H9 (cell line): ENCODE measurements at regions not wholly inside any gene's neighbourhood (a gene's known extent, or its start where the extent isn't known, plus 50 kb on each side); places are given as distances from the start of the nearest gene placed in this dataset.

ENCODE experiments used
- DNase-seq: peaks from one replicate; pipeline ENCODE4 v3.0.0-alpha.2; 2017
- H2AFZ ChIP-seq: one replicate; pipeline ENCODE4 v1.6.1; 2013; ENCODE audit warnings: mild to moderate bottlenecking, low read length, control low read depth, moderate library complexity
- H2AK5ac ChIP-seq: 2 replicates; pipeline ENCODE4 v1.6.1; 2013; ENCODE audit warnings: low read length, control low read depth, mixed read lengths; ENCODE audit not compliant: insufficient read length
- H2BK120ac ChIP-seq: one replicate; pipeline ENCODE4 v1.6.1; 2013; ENCODE audit warnings: low read depth, mild to moderate bottlenecking, low read length, control low read depth, inconsistent platforms; ENCODE audit not compliant: poor library complexity, severe bottlenecking
- H2BK12ac ChIP-seq: 2 replicates; pipeline ENCODE4 v1.6.1; 2013; ENCODE audit warnings: low read length, control low read depth, mixed read lengths, low read depth; ENCODE audit not compliant: insufficient read length
- H2BK15ac ChIP-seq: 2 replicates; pipeline ENCODE4 v1.6.1; 2013; ENCODE audit warnings: low read depth, low read length, control low read depth
- H2BK20ac ChIP-seq: one replicate; pipeline ENCODE4 v1.6.1; 2013; ENCODE audit warnings: low read depth, mild to moderate bottlenecking, low read length, control low read depth, inconsistent platforms; ENCODE audit not compliant: poor library complexity, severe bottlenecking
- H2BK5ac ChIP-seq: 2 replicates; pipeline ENCODE4 v1.6.1; 2013; ENCODE audit warnings: low read length, control low read depth, mixed read lengths; ENCODE audit not compliant: insufficient read length
- H3K14ac ChIP-seq: 2 replicates; pipeline ENCODE4 v1.6.1; 2013; ENCODE audit warnings: low read length, control low read depth; ENCODE audit not compliant: insufficient read depth
- H3K18ac ChIP-seq: 2 replicates; pipeline ENCODE4 v1.6.1; 2013; ENCODE audit warnings: low read depth, mild to moderate bottlenecking, mixed read lengths, low read length, control low read depth; ENCODE audit not compliant: insufficient read length
- H3K23ac ChIP-seq: 2 replicates; pipeline ENCODE4 v1.6.1; 2013; ENCODE audit warnings: low read length, control low read depth, mixed read lengths, low read depth; ENCODE audit not compliant: insufficient read length
- H3K23me2 ChIP-seq: 2 replicates; pipeline ENCODE4 v1.6.1; 2013; ENCODE audit warnings: low read depth, mild to moderate bottlenecking, mixed read lengths, low read length, control low read depth; ENCODE audit not compliant: insufficient read length, poor library complexity, severe bottlenecking
- H3K27ac ChIP-seq: 2 replicates; pipeline ENCODE4 v1.5.1; 2013; ENCODE audit warnings: low read length, control low read depth, mixed read lengths, low read depth; ENCODE audit not compliant: insufficient read length
- H3K27me3 ChIP-seq: 2 replicates; pipeline ENCODE4 v1.6.1; 2013; ENCODE audit warnings: low read length, control low read depth, inconsistent platforms; ENCODE audit not compliant: insufficient read depth
- H3K4ac ChIP-seq: 2 replicates; pipeline ENCODE4 v1.6.1; 2013; ENCODE audit warnings: low read depth, mild to moderate bottlenecking, control low read depth, inconsistent platforms, low read length, moderate library complexity
- H3K4me1 ChIP-seq: 2 replicates; pipeline ENCODE4 v1.6.1; 2013; ENCODE audit warnings: low read length, control low read depth, inconsistent platforms; ENCODE audit not compliant: insufficient read depth
- H3K4me2 ChIP-seq: 2 replicates; pipeline ENCODE4 v1.6.1; 2013; ENCODE audit warnings: low read length, control low read depth, mixed read lengths; ENCODE audit not compliant: insufficient read length, insufficient read depth
- H3K56ac ChIP-seq: 2 replicates; pipeline ENCODE4 v1.6.1; 2013; ENCODE audit warnings: low read depth, mild to moderate bottlenecking, mixed read lengths, low read length, control low read depth; ENCODE audit not compliant: insufficient read length
- H3K79me1 ChIP-seq: 2 replicates; pipeline ENCODE4 v1.6.1; 2013; ENCODE audit warnings: low read depth, mild to moderate bottlenecking, moderate library complexity, low read length, control low read depth, inconsistent platforms; ENCODE audit not compliant: insufficient read depth, poor library complexity, severe bottlenecking
- H3K79me2 ChIP-seq: 2 replicates; pipeline ENCODE4 v1.6.1; 2013; ENCODE audit warnings: low read length, control low read depth, inconsistent platforms; ENCODE audit not compliant: insufficient read depth
- H3K9ac ChIP-seq: 2 replicates; pipeline ENCODE4 v1.6.1; 2013; ENCODE audit warnings: low read length, control low read depth, mixed read lengths; ENCODE audit not compliant: insufficient read length; ENCODE audit errors: extremely low read depth
- H3K9me3 ChIP-seq: one replicate; pipeline ENCODE4 v1.6.1; 2013; ENCODE audit warnings: low read depth, low read length, inconsistent platforms; ENCODE audit not compliant: control insufficient read depth
- H3T11ph ChIP-seq: one replicate; pipeline ENCODE4 v1.6.1; 2013; ENCODE audit warnings: mild to moderate bottlenecking, low read length, control low read depth, inconsistent platforms
- H4K20me1 ChIP-seq: one replicate; pipeline ENCODE4 v1.6.1; 2013; ENCODE audit not compliant: control insufficient read depth, insufficient read length, insufficient read depth
- H4K5ac ChIP-seq: 2 replicates; pipeline ENCODE4 v1.6.1; 2013; ENCODE audit warnings: low read depth, mild to moderate bottlenecking, mixed read lengths, low read length, control low read depth; ENCODE audit not compliant: insufficient read length
- H4K8ac ChIP-seq: replicated peaks from 2 replicates; pipeline ENCODE4 v1.6.1; 2013; ENCODE audit warnings: low read length, control low read depth, mixed read lengths, low read depth; ENCODE audit not compliant: insufficient read length
- H4K91ac ChIP-seq: 2 replicates; pipeline ENCODE4 v1.6.1; 2013; ENCODE audit warnings: low read depth, mild to moderate bottlenecking, moderate library complexity, mixed read lengths, low read length, control low read depth; ENCODE audit not compliant: insufficient read length
- H3K27ac Mint-ChIP-seq, 3 experiments: 2 replicates in 2 of 3; 3 replicates in 1 of 3; pipeline ENCODE4 v1.8.0; 2020 to 2021; ENCODE audit warnings: mixed read lengths in 3 of 3, mild to moderate bottlenecking in 1 of 3, moderate library complexity in 1 of 3
- H3K27me3 Mint-ChIP-seq: 2 replicates; pipeline ENCODE4 v1.8.0; 2021; ENCODE audit warnings: low read depth, mild to moderate bottlenecking, moderate library complexity, mixed read lengths
- H3K36me3 Mint-ChIP-seq, 3 experiments: 2 replicates in 2 of 3; 3 replicates in 1 of 3; pipeline ENCODE4 v1.8.0; 2020 to 2021; ENCODE audit warnings: low read depth in 3 of 3, mixed read lengths in 3 of 3; ENCODE audit not compliant: insufficient read depth in 1 of 3
- H3K4me1 Mint-ChIP-seq, 2 experiments: 2 replicates each; pipeline ENCODE4 v1.8.0; 2020; ENCODE audit warnings: mixed read lengths in 2 of 2
- H3K4me3 Mint-ChIP-seq, 2 experiments: 2 replicates in 1 of 2; 3 replicates in 1 of 2; pipeline ENCODE4 v1.8.0; 2020 to 2021; ENCODE audit warnings: mild to moderate bottlenecking in 2 of 2, mixed read lengths in 2 of 2, moderate library complexity in 1 of 2
- H3K9me3 Mint-ChIP-seq, 2 experiments: 2 replicates in 1 of 2; 3 replicates in 1 of 2; pipeline ENCODE4 v1.8.0; 2020; ENCODE audit warnings: mild to moderate bottlenecking in 2 of 2, mixed read lengths in 2 of 2, moderate library complexity in 1 of 2
- WGBS: extraction: QIAGEN DNeasy Blood & Tissue Kit; methylation state at CpG from one replicate; pipeline ENCODE4 v1.1.7; 2013; ENCODE audit warnings: missing lambda C conversion rate, low lambda C conversion rate, mixed read lengths; ENCODE audit not compliant: insufficient read length; ENCODE audit errors: extremely low coverage; 5-methylcytosine and 5-hydroxymethylcytosine counted together
- TF ChIP-seq, protein P1 (sequence below): fragments of 200-600 bp; sonication (generic); conservative IDR thresholded peaks from 3 replicates; pipeline ENCODE4 v1.8.0; 2021; ENCODE audit warnings: antibody characterized with exemption, mild to moderate bottlenecking

DNA sequence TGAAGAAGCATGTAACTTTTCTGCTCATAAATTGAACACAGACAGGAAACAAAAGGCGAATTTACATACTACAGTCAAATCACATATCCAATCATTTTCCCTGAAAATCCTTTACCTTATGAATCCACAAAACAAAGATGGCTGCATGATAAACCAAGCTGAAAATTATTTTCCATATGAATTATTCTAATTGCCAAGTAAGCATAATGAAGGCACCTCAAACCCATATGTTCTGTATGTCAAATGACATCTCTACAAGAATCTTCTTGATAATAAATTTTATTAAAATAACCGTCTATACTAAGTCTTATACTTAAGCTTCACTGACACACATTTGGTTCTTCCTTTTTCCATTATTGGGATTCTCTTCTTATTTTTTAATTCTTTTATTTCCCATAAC is 1242.6 kb downstream of the CNTNAP5 start:
- H3K79me2 ChIP-seq: no peaks in the 10 kb centered on the region
- H4K5ac ChIP-seq: no peak overlapping the region
- H2BK20ac ChIP-seq: no peak overlapping the region
- no peak overlapping the region for H2BK15ac ChIP-seq
- no peak overlapping the region for H4K91ac ChIP-seq
- H3K36me3 Mint-ChIP-seq: no peaks in the 10 kb centered on the region; a peak in 1 of 7 replicates
- H2AK5ac ChIP-seq: no peak overlapping the region
- H2BK12ac ChIP-seq: no peak overlapping the region
- H3K9me3 Mint-ChIP-seq: peaks cover 0 to 4% of the 10 kb centered on the region in 2 experiments; a peak in 1 of 5 replicates
- DNase-seq: no peak
- H3K4ac ChIP-seq: no peak overlapping the region
- no peak overlapping the region for H3K56ac ChIP-seq
- H3K27ac ChIP-seq: no peak overlapping the region
- H3K4me3 Mint-ChIP-seq: no peak overlapping the region
- H2AFZ ChIP-seq: no peak overlapping the region
- no peaks in the 10 kb centered on the region for H3K4me1 ChIP-seq
- no peak overlapping the region for H2BK120ac ChIP-seq
- H3K4me1 Mint-ChIP-seq: no peaks in the 10 kb centered on the region
- H3K18ac ChIP-seq: no peak overlapping the region
- H3K27ac Mint-ChIP-seq: no peak overlapping the region
- H3T11ph ChIP-seq: no peak overlapping the region
- H3K27me3 Mint-ChIP-seq: no peaks in the 10 kb centered on the region
- H3K4me2 ChIP-seq: no peak overlapping the region
- no peak overlapping the region for H4K8ac ChIP-seq
- no peaks in the 10 kb centered on the region for H4K20me1 ChIP-seq
- H3K14ac ChIP-seq: no peak overlapping the region
- no peak overlapping the region for H3K9ac ChIP-seq
- WGBS: no CpG with 5 or more reads among the region's 2 CpGs
- no peaks in the 10 kb centered on the region; the same call in 1 of the 2 replicates for H3K27me3 ChIP-seq
- H3K79me1 ChIP-seq: no peaks in the 10 kb centered on the region
- H3K9me3 ChIP-seq: no peaks in the 10 kb centered on the region
- no peak overlapping the region for H3K23ac ChIP-seq
- H3K23me2 ChIP-seq: no peaks in the 10 kb centered on the region
- no peak overlapping the region for H2BK5ac ChIP-seq
- TF ChIP-seq, protein P1, sequence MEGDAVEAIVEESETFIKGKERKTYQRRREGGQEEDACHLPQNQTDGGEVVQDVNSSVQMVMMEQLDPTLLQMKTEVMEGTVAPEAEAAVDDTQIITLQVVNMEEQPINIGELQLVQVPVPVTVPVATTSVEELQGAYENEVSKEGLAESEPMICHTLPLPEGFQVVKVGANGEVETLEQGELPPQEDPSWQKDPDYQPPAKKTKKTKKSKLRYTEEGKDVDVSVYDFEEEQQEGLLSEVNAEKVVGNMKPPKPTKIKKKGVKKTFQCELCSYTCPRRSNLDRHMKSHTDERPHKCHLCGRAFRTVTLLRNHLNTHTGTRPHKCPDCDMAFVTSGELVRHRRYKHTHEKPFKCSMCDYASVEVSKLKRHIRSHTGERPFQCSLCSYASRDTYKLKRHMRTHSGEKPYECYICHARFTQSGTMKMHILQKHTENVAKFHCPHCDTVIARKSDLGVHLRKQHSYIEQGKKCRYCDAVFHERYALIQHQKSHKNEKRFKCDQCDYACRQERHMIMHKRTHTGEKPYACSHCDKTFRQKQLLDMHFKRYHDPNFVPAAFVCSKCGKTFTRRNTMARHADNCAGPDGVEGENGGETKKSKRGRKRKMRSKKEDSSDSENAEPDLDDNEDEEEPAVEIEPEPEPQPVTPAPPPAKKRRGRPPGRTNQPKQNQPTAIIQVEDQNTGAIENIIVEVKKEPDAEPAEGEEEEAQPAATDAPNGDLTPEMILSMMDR: no peak
